IPS-18a (cell line): ENCODE measurements at regions not wholly inside any gene's neighbourhood (a gene's known extent, or its start where the extent isn't known, plus 50 kb on each side); places are given as distances from the start of the nearest gene placed in this dataset.

Source experiments
- H3K27ac ChIP-seq: one replicate; pipeline ENCODE4 v1.5.1; 2013; ENCODE audit warnings: low read length
- H3K27me3 ChIP-seq: one replicate; pipeline ENCODE4 v1.6.1; 2013; ENCODE audit warnings: mild to moderate bottlenecking, low read length; ENCODE audit not compliant: control insufficient read depth, insufficient read depth
- H3K36me3 ChIP-seq: one replicate; pipeline ENCODE4 v1.6.1; 2013; ENCODE audit warnings: low read depth, low read length; ENCODE audit not compliant: control insufficient read depth
- H3K4me1 ChIP-seq: one replicate; pipeline ENCODE4 v1.6.1; 2013; ENCODE audit warnings: low read depth, low read length; ENCODE audit not compliant: control insufficient read depth
- H3K4me3 ChIP-seq: one replicate; pipeline ENCODE4 v1.5.1; 2013; ENCODE audit warnings: low read length
- H3K9ac ChIP-seq: one replicate; pipeline ENCODE4 v1.6.1; 2013; ENCODE audit warnings: mild to moderate bottlenecking, low read length, moderate library complexity
- H3K9me3 ChIP-seq: one replicate; pipeline ENCODE4 v1.6.1; 2013; ENCODE audit warnings: low read depth, low read length; ENCODE audit not compliant: control insufficient read depth

- no peaks in the 10 kb centered on the region for H3K36me3 ChIP-seq
- H3K27ac ChIP-seq = no peak overlapping the region
- H3K9ac ChIP-seq = no peak overlapping the region
- H3K4me3 ChIP-seq = no peak overlapping the region
- no peaks in the 10 kb centered on the region for H3K27me3 ChIP-seq
- no peaks in the 10 kb centered on the region for H3K9me3 ChIP-seq
- H3K4me1 ChIP-seq = no peaks in the 10 kb centered on the region
These were observed 194.9 kb downstream of the RBFOX3 start for GRCh38 chr17:79415909-79416308.

- Histone ChIP-seq H3K9ac (no peak overlapping the region), H3K4me3 (no peak overlapping the region), H3K27me3 (no peaks in the 10 kb centered on the region), H3K36me3 (no peaks in the 10 kb centered on the region), H3K4me1 (no peaks in the 10 kb centered on the region), H3K9me3 (no peaks in the 10 kb centered on the region), H3K27ac (no peak overlapping the region)
These were observed 195.5 kb downstream of the RBFOX3 start for GRCh38 chr17:79415365-79415764.

- H3K27ac ChIP-seq = no peak overlapping the region
- H3K4me1 ChIP-seq = no peaks in the 10 kb centered on the region
- no peaks in the 10 kb centered on the region for H3K27me3 ChIP-seq
These were observed 196.0 kb downstream of the RBFOX3 start for GRCh38 chr17:79414793-79415211.

GRCh38 chr17:79414063-79414792 lies 196.6 kb downstream of the RBFOX3 start:
- no peaks in the 10 kb centered on the region for H3K4me1 ChIP-seq
- no peak overlapping the region for H3K4me3 ChIP-seq
- H3K9me3 ChIP-seq = no peaks in the 10 kb centered on the region
- H3K9ac ChIP-seq = no peak overlapping the region
- no peaks in the 10 kb centered on the region for H3K27me3 ChIP-seq
- H3K27ac ChIP-seq = no peak overlapping the region
- H3K36me3 ChIP-seq = no peaks in the 10 kb centered on the region

More at GRCh38 chr17:79414793-79415211, 196.0 kb downstream of the RBFOX3 start:
- H3K36me3 ChIP-seq = no peaks in the 10 kb centered on the region
- H3K9me3 ChIP-seq = no peaks in the 10 kb centered on the region
- no peak overlapping the region for H3K4me3 ChIP-seq
- no peak overlapping the region for H3K9ac ChIP-seq

GRCh38 chr17:79413611-79414010 lies 197.2 kb downstream of the RBFOX3 start:
- H3K27me3 ChIP-seq = no peaks in the 10 kb centered on the region
- no peak overlapping the region for H3K9ac ChIP-seq
- H3K36me3 ChIP-seq = no peaks in the 10 kb centered on the region
- H3K4me1 ChIP-seq = no peaks in the 10 kb centered on the region
- no peak overlapping the region for H3K4me3 ChIP-seq
- H3K9me3 ChIP-seq = no peaks in the 10 kb centered on the region
- H3K27ac ChIP-seq = no peak overlapping the region

GRCh38 chr17:79412886-79413390 lies 197.9 kb downstream of the RBFOX3 start:
- no peaks in the 10 kb centered on the region for H3K27me3 ChIP-seq
- H3K27ac ChIP-seq = no peak overlapping the region
- H3K4me3 ChIP-seq = no peak overlapping the region
- H3K9me3 ChIP-seq = no peaks in the 10 kb centered on the region
- H3K4me1 ChIP-seq = no peaks in the 10 kb centered on the region
- no peaks in the 10 kb centered on the region for H3K36me3 ChIP-seq
- H3K9ac ChIP-seq = no peak overlapping the region

GRCh38 chr17:79412110-79412509 lies 198.7 kb downstream of the RBFOX3 start:
- H3K4me1 ChIP-seq = no peaks in the 10 kb centered on the region
- H3K36me3 ChIP-seq = no peaks in the 10 kb centered on the region
- no peak overlapping the region for H3K4me3 ChIP-seq
- H3K27ac ChIP-seq = no peak overlapping the region
- H3K9me3 ChIP-seq = no peaks in the 10 kb centered on the region
- no peaks in the 10 kb centered on the region for H3K27me3 ChIP-seq
- H3K9ac ChIP-seq = no peak overlapping the region

- Histone ChIP-seq H3K36me3 (no peaks in the 10 kb centered on the region), H3K27ac (no peak overlapping the region), H3K4me1 (no peaks in the 10 kb centered on the region), H3K9me3 (no peaks in the 10 kb centered on the region), H3K9ac (no peak overlapping the region), H3K4me3 (no peak overlapping the region), H3K27me3 (no peaks in the 10 kb centered on the region)
These were observed 199.4 kb downstream of the RBFOX3 start for GRCh38 chr17:79411419-79411818.

GRCh38 chr17:79410681-79411080 lies 200.2 kb downstream of the RBFOX3 start:
- Histone ChIP-seq H3K36me3 (no peaks in the 10 kb centered on the region), H3K9ac (no peak overlapping the region), H3K4me1 (no peaks in the 10 kb centered on the region), H3K4me3 (no peak overlapping the region), H3K27ac (no peak overlapping the region), H3K9me3 (no peaks in the 10 kb centered on the region), H3K27me3 (no peaks in the 10 kb centered on the region)

GRCh38 chr17:79408251-79408650 lies 202.6 kb downstream of the RBFOX3 start:
- Histone ChIP-seq H3K36me3 (no peaks in the 10 kb centered on the region), H3K4me1 (no peaks in the 10 kb centered on the region), H3K27ac (no peak overlapping the region), H3K4me3 (no peak overlapping the region), H3K9ac (no peak overlapping the region), H3K9me3 (no peaks in the 10 kb centered on the region), H3K27me3 (no peaks in the 10 kb centered on the region)

GRCh38 chr17:79407385-79407784 lies 203.5 kb downstream of the RBFOX3 start:
- Histone ChIP-seq H3K27me3 (peaks cover 5% of the 10 kb centered on the region), H3K9ac (no peak overlapping the region), H3K36me3 (no peaks in the 10 kb centered on the region), H3K4me3 (no peak overlapping the region), H3K4me1 (no peaks in the 10 kb centered on the region), H3K27ac (no peak overlapping the region), H3K9me3 (no peaks in the 10 kb centered on the region)

GRCh38 chr17:79406316-79406715 lies 204.5 kb downstream of the RBFOX3 start:
- no peak overlapping the region for H3K4me3 ChIP-seq
- H3K9ac ChIP-seq = no peak overlapping the region
- H3K4me1 ChIP-seq = no peaks in the 10 kb centered on the region
- no peak overlapping the region for H3K27ac ChIP-seq
- peaks cover 13% of the 10 kb centered on the region for H3K27me3 ChIP-seq
- H3K36me3 ChIP-seq = no peaks in the 10 kb centered on the region
- no peaks in the 10 kb centered on the region for H3K9me3 ChIP-seq
